ENCODE measurements at regions not wholly inside any gene's neighbourhood (a gene's known extent, or its start where the extent isn't known, plus 50 kb on each side); places are given as distances from the start of the nearest gene placed in this dataset.

GRCh38 chr3:31405515-31405914, 127.2 kb upstream of the STT3B start:
- TF ChIP-seq, protein P1, sequence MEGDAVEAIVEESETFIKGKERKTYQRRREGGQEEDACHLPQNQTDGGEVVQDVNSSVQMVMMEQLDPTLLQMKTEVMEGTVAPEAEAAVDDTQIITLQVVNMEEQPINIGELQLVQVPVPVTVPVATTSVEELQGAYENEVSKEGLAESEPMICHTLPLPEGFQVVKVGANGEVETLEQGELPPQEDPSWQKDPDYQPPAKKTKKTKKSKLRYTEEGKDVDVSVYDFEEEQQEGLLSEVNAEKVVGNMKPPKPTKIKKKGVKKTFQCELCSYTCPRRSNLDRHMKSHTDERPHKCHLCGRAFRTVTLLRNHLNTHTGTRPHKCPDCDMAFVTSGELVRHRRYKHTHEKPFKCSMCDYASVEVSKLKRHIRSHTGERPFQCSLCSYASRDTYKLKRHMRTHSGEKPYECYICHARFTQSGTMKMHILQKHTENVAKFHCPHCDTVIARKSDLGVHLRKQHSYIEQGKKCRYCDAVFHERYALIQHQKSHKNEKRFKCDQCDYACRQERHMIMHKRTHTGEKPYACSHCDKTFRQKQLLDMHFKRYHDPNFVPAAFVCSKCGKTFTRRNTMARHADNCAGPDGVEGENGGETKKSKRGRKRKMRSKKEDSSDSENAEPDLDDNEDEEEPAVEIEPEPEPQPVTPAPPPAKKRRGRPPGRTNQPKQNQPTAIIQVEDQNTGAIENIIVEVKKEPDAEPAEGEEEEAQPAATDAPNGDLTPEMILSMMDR (IDR thresholded peaks at IDR 0.05; ENCODE audit: insufficient read depth, low read depth, low read length), result no peak
- TF ChIP-seq EZH2 (IDR thresholded peaks at IDR 0.05; ENCODE audit: insufficient read depth, low read length), result no peak
